Stimulated activated naive CD8-positive, alpha-beta T cell treated with anti-CD3 and anti-CD28 coated beads, Interleukin-15, amount 100 ng/mL, for 72 hours (primary cell): ENCODE measurements at regions not wholly inside any gene's neighbourhood (a gene's known extent, or its start where the extent isn't known, plus 50 kb on each side); places are given as distances from the start of the nearest gene placed in this dataset.
A peak's percentile ranks its signal among the peaks of the same experiment; 100 is the strongest.

Source experiments
- ATAC-seq: fragments of 150-1000 bp; cut with Tn5 transposase; 2 replicates; pipeline ENCODE4 v1.10.0; 2021; ENCODE audit warnings: mild to moderate bottlenecking, moderate library complexity
- DNase-seq, 2 donors: peaks; one replicate each; pipeline ENCODE4 v3.0.0; 2021 to 2022
- H3K27ac Mint-ChIP-seq, 2 donors: one replicate each; pipeline ENCODE4 v1.8.0; 2022; ENCODE audit warnings: mild to moderate bottlenecking in 2 of 2, mixed read lengths in 2 of 2, moderate library complexity in 2 of 2
- H3K27me3 Mint-ChIP-seq: one replicate; pipeline ENCODE4 v1.8.0; 2022; ENCODE audit warnings: mixed read lengths
- H3K4me1 Mint-ChIP-seq: one replicate; pipeline ENCODE4 v1.8.0; 2022; ENCODE audit warnings: mild to moderate bottlenecking, mixed read lengths
- H3K4me3 Mint-ChIP-seq, 2 donors: one replicate each; pipeline ENCODE4 v1.8.0; 2022; ENCODE audit warnings: mild to moderate bottlenecking in 2 of 2, mixed read lengths in 2 of 2, moderate library complexity in 1 of 2
- H3K9me3 Mint-ChIP-seq, 2 donors: one replicate each; pipeline ENCODE4 v1.8.0; 2022; ENCODE audit warnings: mixed read lengths in 2 of 2

DNA sequence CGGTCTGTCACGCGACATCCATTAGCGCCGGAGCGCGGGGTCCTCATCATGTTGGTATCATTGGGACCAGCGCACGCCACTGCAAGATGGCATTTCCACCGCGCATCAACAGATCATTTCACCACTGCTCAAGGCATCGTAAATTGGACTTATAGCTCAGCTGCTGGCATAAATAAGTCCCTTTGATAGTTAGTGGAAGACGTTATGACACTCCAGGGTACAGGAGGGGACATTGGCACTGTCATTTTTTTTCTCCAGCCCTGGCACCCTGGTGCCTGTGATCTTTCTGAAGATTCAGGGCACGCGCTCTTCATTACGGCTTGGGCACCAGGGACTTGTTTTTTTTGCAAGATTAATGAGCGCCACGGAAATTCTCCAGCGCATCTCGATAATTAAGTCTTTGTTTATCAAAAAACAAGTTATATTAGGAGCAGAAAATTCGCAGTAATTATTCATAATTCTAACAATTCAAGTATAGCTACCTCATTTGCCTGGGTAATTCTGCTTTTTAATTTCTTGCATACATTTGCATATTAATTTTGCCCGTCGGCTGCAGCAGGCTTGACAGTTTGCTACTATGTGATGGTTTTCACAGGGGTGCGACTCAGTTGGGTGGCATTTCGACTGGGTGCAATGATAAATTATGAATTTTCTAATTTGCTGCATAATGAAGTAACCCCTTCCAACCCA is 167.7 kb downstream of the VRK1 start:
- Mint-ChIP-seq H3K27me3 (no peaks in the 10 kb centered on the region), H3K9me3 (peaks cover 22 to 35% of the 10 kb centered on the region in 2 donors), H3K27ac (no peak overlapping the region), H3K4me3 (no peak overlapping the region), H3K4me1 (peaks cover 44% of the 10 kb centered on the region)
- ATAC-seq (no peak), DNase-seq (no peak)

DNA sequence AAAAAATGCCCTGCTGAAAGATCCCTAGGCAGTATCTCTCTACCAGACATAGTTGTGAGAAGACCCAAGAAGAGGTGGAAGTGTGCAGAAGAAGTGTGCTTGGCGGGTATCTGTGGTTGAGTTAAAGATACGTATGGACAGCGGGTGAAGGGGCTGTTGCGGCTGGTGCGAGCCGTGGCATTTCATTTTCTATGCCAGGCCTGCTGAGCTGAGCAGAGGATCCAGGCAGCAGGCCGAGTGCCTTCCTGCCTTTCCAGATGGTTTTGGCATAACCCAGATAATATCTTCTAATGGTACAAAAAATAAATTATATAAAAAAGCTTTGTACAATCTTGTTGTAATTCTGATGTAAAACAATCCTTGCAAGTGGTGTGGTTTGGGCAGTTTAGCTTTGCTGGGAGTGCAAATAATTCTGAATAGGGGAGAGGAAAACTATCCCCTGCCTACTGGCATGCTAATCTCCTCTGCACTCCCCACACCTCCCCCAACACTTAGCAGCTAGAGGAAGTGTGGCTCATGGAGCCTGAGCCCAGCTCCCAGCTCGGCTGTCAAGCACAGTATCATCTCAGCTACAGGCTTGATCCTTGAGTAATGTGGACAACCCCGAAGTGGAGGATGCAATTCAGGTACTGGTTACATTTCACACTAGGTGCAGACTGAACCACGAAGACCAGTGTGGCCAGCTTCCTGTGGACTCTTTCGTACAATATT is 168.9 kb downstream of the VRK1 start:
- peaks cover 22 to 27% of the 10 kb centered on the region in 2 donors for H3K9me3 Mint-ChIP-seq
- no peak overlapping the region for H3K4me3 Mint-ChIP-seq
- H3K27me3 Mint-ChIP-seq, result no peaks in the 10 kb centered on the region
- H3K4me1 Mint-ChIP-seq, result peaks cover 37% of the 10 kb centered on the region
- peak overlapping the region; percentile 20 to 42 for H3K27ac Mint-ChIP-seq
- ATAC-seq (no peak), DNase-seq (no peak)

DNA sequence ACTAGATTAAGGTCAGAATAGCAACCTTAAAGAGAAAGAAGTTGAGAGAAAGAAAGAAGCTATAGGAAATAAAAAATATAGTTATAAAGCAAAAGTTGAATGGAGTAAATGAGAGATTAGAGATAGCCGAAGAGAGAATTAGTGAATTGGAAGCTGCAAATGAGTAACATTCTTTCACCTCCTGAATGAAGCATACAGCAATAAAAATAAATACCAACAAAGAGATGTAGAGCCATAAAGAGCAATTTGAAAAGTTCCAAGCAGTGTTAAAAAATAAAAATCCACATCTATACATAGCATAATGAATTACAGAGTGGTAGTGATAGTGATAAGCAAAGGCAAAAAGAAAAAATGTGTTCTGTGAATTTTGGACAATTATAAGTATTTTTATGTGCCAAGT is 177.9 kb downstream of the VRK1 start:
- Mint-ChIP-seq H3K9me3 (peaks cover 13 to 47% of the 10 kb centered on the region in 2 donors), H3K4me1 (peaks cover 7% of the 10 kb centered on the region), H3K27me3 (peaks cover 10% of the 10 kb centered on the region), H3K27ac (no peak overlapping the region), H3K4me3 (no peak overlapping the region)
- DNase-seq (no peak), ATAC-seq (no peak)

DNA sequence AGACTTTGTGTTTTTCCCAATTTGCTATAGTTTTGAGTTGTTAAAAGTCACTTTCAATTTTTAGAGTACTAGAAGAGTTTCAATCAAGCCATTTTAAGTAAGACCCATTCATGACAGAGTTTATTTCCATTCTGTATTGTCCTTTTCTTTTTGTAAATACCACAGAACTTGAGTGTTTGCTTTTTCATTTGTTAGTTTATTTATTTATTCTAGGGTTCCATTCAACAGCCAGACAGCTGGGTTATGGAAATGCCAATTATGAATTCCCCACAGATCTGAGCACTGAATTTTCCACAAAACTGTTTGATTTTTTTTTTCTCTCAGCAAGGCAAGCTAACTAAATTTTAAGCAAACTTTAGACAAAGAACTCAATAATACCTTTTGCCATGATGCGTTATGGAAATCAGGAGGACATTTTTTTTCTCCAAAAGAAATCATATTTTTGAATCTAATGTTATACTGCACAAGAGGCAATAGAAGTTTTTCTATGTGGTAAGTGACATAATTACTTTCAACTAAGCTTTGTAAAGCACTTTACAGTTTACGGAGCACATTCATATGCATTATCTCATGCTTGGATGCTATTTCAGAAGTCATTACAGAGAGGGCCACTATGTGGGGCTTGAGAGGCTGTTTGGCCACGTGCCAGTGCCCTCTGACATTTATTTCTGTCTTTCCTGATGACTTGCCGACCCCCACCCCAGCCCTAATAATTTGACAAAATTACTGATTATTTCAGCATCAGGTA is 181.5 kb downstream of the VRK1 start:
- H3K27me3 Mint-ChIP-seq, result peaks cover 22% of the 10 kb centered on the region
- peaks cover 7% of the 10 kb centered on the region for H3K4me1 Mint-ChIP-seq
- H3K4me3 Mint-ChIP-seq, result no peak overlapping the region
- H3K9me3 Mint-ChIP-seq, result peaks cover 9 to 31% of the 10 kb centered on the region in 2 donors
- DNase-seq (no peak), ATAC-seq (no peak)
- no peak overlapping the region for H3K27ac Mint-ChIP-seq

DNA sequence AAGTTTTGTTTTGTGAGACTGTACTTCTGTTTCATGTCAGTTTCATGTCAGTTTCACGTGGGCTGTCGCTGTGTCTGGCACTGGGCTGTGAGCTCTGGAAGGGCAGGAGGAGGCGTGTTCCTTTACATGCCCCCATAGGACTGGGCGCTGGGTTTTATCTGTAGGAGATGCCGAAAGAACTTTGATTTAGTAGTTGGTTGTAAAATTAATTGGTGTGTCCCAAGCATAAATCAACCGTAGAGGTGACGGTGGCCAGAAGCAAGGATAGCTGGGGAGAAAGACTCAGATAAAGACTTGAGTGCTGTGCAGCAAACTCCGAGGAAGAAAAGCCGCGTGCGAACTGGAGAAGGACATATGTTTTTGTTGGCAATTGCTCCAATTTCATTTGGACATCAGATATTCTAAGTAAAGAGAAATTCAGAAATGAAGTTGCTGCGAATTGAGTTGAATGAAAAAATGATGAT is 182.5 kb downstream of the VRK1 start:
- H3K27me3 Mint-ChIP-seq, result peaks cover 22% of the 10 kb centered on the region
- no peak for DNase-seq
- H3K4me1 Mint-ChIP-seq, result peaks cover 7% of the 10 kb centered on the region
- ATAC-seq, result no peak
- no peak overlapping the region for H3K4me3 Mint-ChIP-seq
- no peak overlapping the region for H3K27ac Mint-ChIP-seq
- H3K9me3 Mint-ChIP-seq, result peaks cover 5 to 34% of the 10 kb centered on the region in 2 donors

DNA sequence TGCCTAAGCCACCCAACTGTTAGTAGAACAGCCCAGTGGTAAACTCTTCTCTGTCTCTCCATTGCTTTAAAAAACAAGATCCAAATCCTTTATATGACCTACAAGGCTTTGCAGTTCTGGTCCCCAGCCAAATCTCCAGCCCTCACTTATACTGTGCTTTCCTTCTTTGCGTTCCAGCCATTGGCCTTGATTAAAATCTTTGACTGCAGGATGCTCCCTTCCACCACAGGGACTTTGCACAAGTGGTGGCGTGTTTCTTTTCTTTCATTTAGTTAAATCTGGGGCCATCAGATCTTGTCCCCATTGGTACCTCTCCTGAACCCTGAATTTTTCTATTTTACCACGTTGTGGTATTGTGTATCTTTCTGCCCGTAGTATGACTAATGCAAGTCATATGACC is 183.7 kb downstream of the VRK1 start:
- no peak overlapping the region for H3K27ac Mint-ChIP-seq
- peaks cover 0 to 28% of the 10 kb centered on the region in 2 donors for H3K9me3 Mint-ChIP-seq
- no peak for DNase-seq
- no peak for ATAC-seq
- peaks cover 7% of the 10 kb centered on the region for H3K4me1 Mint-ChIP-seq
- peaks cover 22% of the 10 kb centered on the region for H3K27me3 Mint-ChIP-seq
- H3K4me3 Mint-ChIP-seq, result no peak overlapping the region

DNA sequence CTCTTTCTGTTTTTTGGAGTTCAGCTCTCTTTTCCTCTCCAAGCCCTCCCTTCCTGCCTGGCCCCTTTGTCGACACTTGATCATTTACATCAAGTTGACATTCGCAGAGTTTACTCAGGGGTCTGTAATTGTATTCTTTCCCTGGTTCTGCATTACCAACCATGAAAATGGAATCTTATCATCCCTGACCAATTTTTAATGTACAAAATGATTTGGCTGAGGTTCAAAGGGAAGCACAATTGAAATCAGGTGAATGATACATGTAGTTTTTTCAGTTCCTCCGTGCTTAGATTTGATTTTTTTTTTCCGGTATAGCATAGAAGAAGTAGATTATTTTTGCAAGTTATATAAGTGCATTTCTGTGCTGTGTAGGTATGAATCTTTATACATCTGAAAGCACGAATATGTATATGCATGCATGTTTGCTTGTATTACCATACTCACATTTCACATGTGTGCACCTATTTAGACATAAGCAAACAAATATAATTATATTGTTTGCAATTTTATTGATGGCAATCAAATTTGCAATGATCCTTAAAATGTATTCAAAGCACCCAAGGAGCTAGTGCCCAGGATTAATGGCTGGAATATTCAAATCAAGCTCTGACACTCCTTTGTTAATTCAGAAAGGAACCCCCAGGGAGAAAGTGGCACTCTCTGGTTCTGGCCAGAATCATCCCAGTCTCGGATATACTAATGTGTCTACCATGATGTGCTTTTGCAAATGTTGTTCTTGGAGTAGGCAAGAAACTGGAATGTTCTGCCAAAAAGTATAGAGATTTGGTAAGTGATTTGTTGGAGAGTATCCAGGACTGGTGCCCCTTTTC is 189.3 kb downstream of the VRK1 start:
- H3K27ac Mint-ChIP-seq, result no peak overlapping the region
- H3K4me3 Mint-ChIP-seq, result no peak overlapping the region
- no peaks in the 10 kb centered on the region for H3K27me3 Mint-ChIP-seq
- peaks cover 32% of the 10 kb centered on the region for H3K4me1 Mint-ChIP-seq
- H3K9me3 Mint-ChIP-seq, result peaks cover 0 to 18% of the 10 kb centered on the region in 2 donors
- DNase-seq (no peak), ATAC-seq (no peak)

DNA sequence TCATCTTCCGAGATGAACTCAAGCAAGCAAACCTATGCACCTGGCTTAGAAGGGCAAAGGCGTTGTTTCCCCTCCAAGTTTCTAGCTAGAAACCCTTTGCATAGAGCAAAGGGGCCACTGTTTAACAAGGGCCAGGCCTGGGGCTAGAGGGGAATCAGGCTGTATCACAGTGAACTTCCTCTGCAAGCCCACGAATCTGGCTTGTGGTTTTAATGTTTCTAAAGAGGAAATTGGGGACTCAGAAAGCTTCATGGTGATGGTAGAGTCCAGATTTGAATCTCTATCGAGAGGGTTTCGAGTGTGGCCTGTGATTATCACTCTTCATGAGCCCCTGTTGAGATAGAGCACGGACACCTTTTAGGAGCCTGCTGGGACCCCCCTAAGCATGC is 189.9 kb downstream of the VRK1 start:
- Mint-ChIP-seq H3K4me1 (peaks cover 32% of the 10 kb centered on the region), H3K4me3 (no peak overlapping the region), H3K9me3 (peaks cover 0 to 18% of the 10 kb centered on the region in 2 donors), H3K27me3 (no peaks in the 10 kb centered on the region), H3K27ac (peak overlapping the region in 1 of 2 donors; percentile 49)
- DNase-seq (no peak), ATAC-seq (peak; percentile 43)

DNA sequence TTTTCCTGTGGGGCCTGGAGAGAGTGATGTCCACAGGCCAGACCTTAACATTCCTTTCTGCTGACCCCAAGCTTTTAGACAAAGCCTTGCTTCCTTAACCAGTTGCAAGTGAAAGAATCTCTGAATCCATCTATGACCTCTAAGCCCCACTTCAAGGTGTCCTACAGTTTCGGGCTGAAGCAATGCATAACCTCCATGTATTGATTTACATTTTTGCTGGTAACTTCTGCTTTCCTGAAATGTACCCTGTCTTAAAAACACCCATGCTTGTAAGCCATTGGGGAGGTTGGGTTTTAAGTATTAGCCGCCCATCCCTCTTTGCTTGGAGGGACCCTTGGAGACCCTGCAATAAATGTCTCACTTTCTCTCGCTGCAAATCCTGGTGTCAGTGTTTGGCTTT is 190.6 kb downstream of the VRK1 start:
- Mint-ChIP-seq H3K4me1 (peaks cover 32% of the 10 kb centered on the region), H3K27me3 (no peaks in the 10 kb centered on the region), H3K4me3 (no peak overlapping the region), H3K9me3 (peaks cover 0 to 18% of the 10 kb centered on the region in 2 donors), H3K27ac (no peak overlapping the region)
- DNase-seq, result no peak
- no peak for ATAC-seq

DNA sequence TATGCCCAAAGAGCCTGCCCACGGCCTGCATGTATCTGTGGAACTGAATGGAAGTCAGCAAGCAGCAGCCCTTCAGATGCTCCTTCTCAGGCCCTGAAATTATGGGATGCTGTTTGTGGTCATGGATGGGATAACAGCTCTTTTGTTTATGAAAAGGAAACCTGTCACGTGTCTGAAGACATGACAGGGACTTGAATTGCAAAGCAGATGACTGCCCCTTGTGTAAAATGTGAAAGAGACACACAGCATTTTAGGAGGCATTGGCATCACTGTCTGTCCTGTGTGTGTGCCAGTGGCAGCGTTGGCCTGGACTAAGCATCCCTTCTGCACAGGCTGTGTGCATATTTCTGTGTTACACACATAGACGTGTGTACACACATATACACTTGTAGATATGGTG is 192.1 kb downstream of the VRK1 start:
- Mint-ChIP-seq H3K27me3 (no peaks in the 10 kb centered on the region), H3K9me3 (peaks cover 0 to 10% of the 10 kb centered on the region in 2 donors), H3K4me1 (peaks cover 32% of the 10 kb centered on the region), H3K4me3 (no peak overlapping the region), H3K27ac (no peak overlapping the region)
- ATAC-seq (no peak), DNase-seq (no peak)

DNA sequence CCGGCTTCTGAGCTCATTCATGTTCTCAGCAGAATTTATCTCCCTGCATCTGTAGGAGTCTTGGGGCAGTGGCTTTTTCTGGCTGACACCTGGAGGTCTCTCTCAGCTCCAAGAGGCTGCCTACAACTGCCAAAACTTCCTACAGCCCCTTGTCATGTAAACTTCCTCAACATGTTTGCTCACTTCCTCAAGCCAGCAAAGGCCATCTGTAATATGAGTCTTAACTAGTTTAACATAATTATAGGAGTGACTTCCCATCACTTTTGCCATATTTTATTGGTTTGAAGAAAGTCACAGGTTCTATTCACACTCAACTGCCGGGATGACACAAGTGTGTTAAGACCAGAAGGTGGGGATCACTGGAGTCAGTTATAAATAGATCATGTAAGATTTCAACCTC is 194.0 kb downstream of the VRK1 start:
- DNase-seq (no peak), ATAC-seq (no peak)
- H3K27me3 Mint-ChIP-seq, result peaks cover 7% of the 10 kb centered on the region
- peaks cover 0 to 6% of the 10 kb centered on the region in 2 donors for H3K9me3 Mint-ChIP-seq
- peaks cover 28% of the 10 kb centered on the region for H3K4me1 Mint-ChIP-seq
- H3K4me3 Mint-ChIP-seq, result no peak overlapping the region
- H3K27ac Mint-ChIP-seq, result no peak overlapping the region

DNA sequence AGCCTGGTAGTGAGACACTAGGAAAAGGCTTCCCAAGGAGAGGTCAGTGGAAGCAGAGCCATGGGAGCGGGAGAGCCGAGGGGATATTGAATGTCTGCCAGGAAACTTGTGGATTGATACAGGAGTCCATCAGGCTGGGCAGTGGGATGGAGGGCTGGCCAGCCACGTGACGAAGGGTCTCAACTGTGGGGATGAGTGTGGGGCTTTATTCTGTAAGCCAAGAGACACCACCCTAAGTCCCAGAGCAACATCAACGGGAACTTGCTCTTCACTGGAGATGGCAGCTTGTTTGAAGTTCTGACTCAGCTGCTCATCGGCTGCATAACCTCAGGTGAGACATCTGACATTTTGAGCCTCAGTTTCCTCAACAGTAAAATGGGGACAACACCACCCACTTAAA is 197.8 kb downstream of the VRK1 start:
- Mint-ChIP-seq H3K27ac (peak overlapping the region in 1 of 2 donors; percentile 80), H3K9me3 (peaks cover 0 to 3% of the 10 kb centered on the region in 2 donors), H3K4me3 (no peak overlapping the region), H3K27me3 (peaks cover 7% of the 10 kb centered on the region), H3K4me1 (peaks cover 9% of the 10 kb centered on the region)
- DNase-seq (no peak), ATAC-seq (no peak)

DNA sequence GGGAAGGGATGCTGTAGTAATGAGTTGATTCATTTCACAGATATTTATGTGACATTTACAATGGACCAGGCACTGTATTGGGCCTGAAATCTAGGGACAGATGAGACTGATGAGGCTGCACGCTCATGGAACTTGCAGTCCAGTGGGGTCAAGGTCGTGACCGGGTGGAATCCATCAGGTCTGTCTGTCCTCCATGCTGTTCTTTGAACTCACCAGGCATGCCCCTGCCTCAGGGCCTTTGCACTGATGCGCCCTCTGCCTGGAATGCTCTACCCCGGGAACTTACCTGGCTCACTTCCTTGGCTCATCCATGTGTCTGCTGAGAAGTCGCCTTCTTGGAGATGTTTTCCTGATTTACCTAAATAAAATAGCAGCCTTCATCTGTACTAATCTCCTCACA is 200.1 kb downstream of the VRK1 start:
- ATAC-seq (no peak), DNase-seq (no peak)
- no peak overlapping the region for H3K27ac Mint-ChIP-seq
- peaks cover 7% of the 10 kb centered on the region for H3K27me3 Mint-ChIP-seq
- H3K4me1 Mint-ChIP-seq, result peaks cover 7% of the 10 kb centered on the region
- H3K4me3 Mint-ChIP-seq, result no peak overlapping the region
- H3K9me3 Mint-ChIP-seq, result peaks cover 1 to 3% of the 10 kb centered on the region in 2 donors

DNA sequence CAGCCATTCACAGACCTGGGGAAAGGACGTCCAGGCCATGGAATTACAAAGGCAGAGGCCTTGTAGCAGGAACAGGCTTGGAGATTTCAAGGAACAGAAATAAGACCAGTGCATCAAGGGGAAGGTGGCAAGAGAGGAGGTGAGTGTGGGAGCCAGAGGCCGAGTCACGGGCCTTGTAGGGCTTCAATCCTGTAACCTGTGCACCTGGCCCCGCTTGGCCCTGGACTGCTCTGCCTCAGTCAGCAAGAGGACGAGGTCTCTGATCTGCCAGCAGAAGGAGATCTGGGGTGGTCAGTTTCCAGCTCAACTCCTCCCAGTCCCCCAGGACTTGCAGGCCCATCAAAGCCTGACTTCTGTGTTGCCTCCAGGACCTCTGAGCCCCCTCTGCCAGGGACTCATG is 200.8 kb downstream of the VRK1 start:
- no peak overlapping the region for H3K4me3 Mint-ChIP-seq
- no peak overlapping the region for H3K27ac Mint-ChIP-seq
- peaks cover 7% of the 10 kb centered on the region for H3K27me3 Mint-ChIP-seq
- H3K4me1 Mint-ChIP-seq, result peaks cover 7% of the 10 kb centered on the region
- H3K9me3 Mint-ChIP-seq, result peaks cover 7 to 10% of the 10 kb centered on the region in 2 donors
- no peak for DNase-seq
- ATAC-seq, result no peak

DNA sequence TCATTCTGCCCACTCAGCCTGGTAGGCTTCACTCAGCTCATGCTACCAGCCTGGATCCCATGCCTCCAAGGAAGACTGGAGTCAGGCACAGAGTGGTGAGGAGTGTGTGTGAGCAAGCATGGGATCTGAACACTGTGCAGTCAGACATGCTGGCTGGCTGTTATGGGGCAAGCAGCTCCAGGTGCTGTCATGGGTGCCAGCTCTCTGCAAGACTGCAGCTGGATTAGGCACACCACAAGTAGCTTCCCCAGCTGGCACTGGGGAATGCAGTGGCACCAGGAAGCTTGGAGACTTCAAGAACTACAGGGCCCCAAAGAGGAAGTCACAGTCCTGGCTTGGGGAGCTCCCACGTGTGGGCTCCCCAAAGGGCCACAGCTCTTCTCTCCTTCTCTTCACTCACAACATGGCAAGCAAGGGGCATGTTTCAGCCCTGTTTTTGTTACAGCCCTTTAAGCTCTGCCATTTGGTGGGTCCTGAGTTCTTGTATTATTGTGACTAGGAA is 202.5 kb downstream of the VRK1 start:
- no peak overlapping the region for H3K4me3 Mint-ChIP-seq
- ATAC-seq (no peak), DNase-seq (no peak)
- no peak overlapping the region for H3K27ac Mint-ChIP-seq
- peaks cover 7 to 10% of the 10 kb centered on the region in 2 donors for H3K9me3 Mint-ChIP-seq
- H3K27me3 Mint-ChIP-seq, result peaks cover 4% of the 10 kb centered on the region
- peaks cover 7% of the 10 kb centered on the region for H3K4me1 Mint-ChIP-seq
